ENCODE measurements at regions not wholly inside any gene's neighbourhood (a gene's known extent, or its start where the extent isn't known, plus 50 kb on each side); places are given as distances from the start of the nearest gene placed in this dataset.

DNA sequence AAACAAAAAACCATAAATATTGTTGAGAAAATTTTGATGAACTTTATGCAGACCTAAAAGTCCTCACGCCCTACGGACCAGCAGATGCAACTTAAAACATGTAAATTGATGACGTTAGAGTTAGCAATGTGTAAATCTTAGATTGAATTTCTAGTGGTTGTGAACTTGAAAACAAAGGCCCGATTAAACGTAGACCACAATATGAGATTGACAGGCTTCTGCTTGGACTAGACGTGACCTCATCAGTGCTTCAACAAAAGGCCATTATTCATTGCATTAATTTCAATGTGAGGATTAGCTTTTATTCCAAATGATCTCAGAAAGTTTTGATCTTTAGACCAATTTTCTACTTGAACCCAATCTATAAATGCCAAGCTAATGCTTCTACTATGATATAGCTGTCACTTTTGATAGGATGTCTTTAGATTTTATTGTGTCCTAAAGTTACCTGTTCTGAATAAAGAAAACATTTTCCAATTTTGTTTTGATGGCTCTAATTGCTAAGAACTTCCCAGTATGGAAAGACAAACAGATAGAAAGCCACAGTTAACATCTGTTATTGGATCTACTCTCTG lies 55.4 kb upstream of the SPPL2A start:
- no peak overlapping the region for H3K4me3 Mint-ChIP-seq
- DNase-seq: no peak
- ChIA-PET CTCF (no interaction called here), POLR2A (no interaction called here)
- no peaks in the 10 kb centered on the region for H3K36me3 Mint-ChIP-seq (ENCODE audit: low read depth)
- H3K4me1 Mint-ChIP-seq: no peaks in the 10 kb centered on the region
- H3K27me3 Mint-ChIP-seq: peaks cover 11% of the 10 kb centered on the region
- no peak overlapping the region for H3K27ac Mint-ChIP-seq
- H3K9me3 Mint-ChIP-seq: no peaks in the 10 kb centered on the region

DNA sequence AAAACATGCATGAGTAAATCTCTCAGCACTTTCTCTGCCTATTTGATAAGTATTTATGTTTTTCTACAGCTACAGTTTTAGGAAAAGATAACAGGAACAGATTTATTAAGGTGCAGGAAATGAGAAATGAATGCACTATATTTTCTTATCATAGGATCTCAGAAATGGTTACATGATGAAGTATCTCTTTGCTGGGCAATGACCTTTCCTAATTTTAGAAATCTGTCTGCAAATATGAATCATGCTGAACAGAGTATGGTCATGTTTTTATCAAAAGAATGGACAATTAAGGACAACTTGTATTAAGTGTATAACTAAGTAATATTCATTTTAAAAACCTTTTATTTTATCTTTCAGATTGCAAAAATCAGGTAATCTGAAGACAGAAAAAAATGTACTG lies 53.8 kb upstream of the SPPL2A start:
- H3K27ac Mint-ChIP-seq: no peak overlapping the region
- H3K4me1 Mint-ChIP-seq: no peaks in the 10 kb centered on the region
- no peaks in the 10 kb centered on the region for H3K9me3 Mint-ChIP-seq
- peaks cover 6% of the 10 kb centered on the region for H3K27me3 Mint-ChIP-seq
- no peak overlapping the region for H3K4me3 Mint-ChIP-seq
- CTCF ChIA-PET: no interaction called here
- POLR2A ChIA-PET: no interaction called here
- H3K36me3 Mint-ChIP-seq (ENCODE audit: low read depth): no peaks in the 10 kb centered on the region
- no peak for DNase-seq

DNA sequence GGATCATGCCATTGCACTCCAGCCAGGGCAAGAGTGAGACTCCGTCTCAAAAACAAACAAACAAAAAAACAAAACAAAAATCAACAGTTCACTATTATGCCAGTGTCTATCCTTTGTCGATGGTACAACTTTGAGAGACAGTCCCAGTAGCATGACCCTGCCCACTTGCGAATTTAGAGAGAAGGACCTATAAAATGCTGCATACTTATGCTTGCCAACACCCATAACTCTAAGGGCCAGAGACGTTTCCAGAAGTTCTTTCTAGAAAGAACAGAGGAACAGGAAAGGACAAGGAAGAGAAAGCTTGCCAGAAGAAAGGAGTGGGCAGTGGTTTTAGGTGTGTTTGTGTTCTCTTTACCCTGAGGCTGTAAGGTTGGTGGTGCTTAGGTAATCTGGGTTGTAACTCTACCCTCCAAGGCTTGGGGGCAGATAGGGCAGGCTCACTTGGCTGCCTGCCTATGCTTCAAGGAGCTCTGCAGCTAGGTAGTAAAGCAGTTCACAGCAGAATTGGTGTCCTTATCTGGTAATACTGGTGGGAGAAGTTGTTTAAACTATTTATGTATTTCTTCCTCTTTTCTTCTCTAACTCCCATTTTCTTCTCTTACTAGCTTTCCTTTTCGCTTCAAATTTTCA lies 50.6 kb upstream of the SPPL2A start:
- DNase-seq: no peak
- no peaks in the 10 kb centered on the region for H3K36me3 Mint-ChIP-seq (ENCODE audit: low read depth)
- no peaks in the 10 kb centered on the region for H3K4me1 Mint-ChIP-seq
- peaks cover 4% of the 10 kb centered on the region for H3K27me3 Mint-ChIP-seq
- ChIA-PET CTCF (no interaction called here), POLR2A (no interaction called here)
- no peaks in the 10 kb centered on the region for H3K9me3 Mint-ChIP-seq
- H3K4me3 Mint-ChIP-seq: no peak overlapping the region
- no peak overlapping the region for H3K27ac Mint-ChIP-seq
